NOMO-1 treated with dmso at 0.1 percent for 144 hours (cell line): ENCODE measurements at regions not wholly inside any gene's neighbourhood (a gene's known extent, or its start where the extent isn't known, plus 50 kb on each side); places are given as distances from the start of the nearest gene placed in this dataset.

Source experiments
- DNase-seq: peaks from one replicate; lab custom pipeline; 2025; ENCODE audit not compliant: unreplicated experiment; lab: John Stamatoyannopoulos, UW

GRCh38 chr17:78305801-78306200 lies 54.1 kb downstream of the SOCS3 start:
- no peak for DNase-seq

DNA sequence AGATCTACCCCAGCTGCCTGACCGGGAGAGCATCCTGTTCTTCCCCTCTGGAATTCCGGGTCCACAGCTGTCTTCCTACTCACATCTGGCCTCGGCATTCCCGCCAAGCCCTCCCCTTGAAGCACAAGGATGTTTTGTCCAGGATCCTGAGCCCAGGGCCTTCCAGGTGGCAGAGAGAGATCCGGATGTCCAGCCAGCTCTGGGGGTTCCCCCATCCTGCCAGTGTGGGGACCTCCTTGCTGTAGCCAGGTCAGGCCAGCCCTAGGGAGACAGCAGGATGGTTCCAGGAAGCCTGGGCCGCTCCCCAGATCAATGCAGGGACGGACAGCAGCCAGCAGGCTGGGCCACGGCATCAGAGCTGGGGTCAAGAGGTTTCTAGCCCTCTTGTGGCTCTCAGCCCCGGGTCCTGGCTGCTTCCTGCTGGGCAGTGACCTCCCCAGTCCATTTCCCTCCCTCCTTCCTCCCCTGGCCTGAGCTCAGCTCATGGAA lies 55.3 kb downstream of the SOCS3 start:
- DNase-seq, result no peak

DNA sequence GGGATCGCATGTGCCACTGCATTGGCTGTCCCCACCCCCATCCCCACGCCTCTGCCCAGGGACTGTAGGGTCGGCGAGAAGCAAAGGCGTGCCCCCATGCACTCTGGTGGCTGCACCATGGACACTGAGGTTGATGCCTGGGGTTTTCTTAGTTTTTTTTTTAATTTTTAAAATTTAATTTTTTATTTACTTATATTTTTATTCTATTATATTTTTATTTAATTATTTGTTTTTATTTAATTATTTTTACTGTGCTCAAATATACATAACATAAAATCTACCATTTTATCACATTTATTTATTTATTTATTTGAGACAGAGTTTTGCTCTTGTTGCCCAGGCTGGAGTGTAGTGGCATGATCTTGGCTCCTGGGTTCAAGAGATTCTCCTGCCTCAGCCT lies 57.4 kb downstream of the SOCS3 start:
- DNase-seq, result no peak

DNA sequence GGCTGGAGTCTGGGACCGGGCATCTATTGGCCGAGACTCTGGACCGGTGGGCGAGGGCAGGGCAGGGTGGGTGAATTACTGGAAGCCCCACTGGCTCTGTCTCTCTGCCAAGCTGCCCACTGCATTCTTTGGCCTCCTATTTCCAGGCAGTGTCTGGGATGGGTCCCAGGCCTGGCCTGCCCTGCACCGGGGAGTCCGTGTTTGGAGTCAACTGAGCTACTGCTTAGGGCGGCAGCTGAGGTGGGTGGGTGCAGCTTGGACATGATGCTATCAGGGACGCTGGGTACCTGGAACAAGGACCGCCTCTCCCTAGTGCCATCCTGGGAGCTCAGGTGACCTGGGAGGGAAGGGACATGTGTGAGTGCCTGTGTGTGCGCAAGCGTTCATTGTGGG lies 58.1 kb downstream of the SOCS3 start:
- DNase-seq, result no peak

DNA sequence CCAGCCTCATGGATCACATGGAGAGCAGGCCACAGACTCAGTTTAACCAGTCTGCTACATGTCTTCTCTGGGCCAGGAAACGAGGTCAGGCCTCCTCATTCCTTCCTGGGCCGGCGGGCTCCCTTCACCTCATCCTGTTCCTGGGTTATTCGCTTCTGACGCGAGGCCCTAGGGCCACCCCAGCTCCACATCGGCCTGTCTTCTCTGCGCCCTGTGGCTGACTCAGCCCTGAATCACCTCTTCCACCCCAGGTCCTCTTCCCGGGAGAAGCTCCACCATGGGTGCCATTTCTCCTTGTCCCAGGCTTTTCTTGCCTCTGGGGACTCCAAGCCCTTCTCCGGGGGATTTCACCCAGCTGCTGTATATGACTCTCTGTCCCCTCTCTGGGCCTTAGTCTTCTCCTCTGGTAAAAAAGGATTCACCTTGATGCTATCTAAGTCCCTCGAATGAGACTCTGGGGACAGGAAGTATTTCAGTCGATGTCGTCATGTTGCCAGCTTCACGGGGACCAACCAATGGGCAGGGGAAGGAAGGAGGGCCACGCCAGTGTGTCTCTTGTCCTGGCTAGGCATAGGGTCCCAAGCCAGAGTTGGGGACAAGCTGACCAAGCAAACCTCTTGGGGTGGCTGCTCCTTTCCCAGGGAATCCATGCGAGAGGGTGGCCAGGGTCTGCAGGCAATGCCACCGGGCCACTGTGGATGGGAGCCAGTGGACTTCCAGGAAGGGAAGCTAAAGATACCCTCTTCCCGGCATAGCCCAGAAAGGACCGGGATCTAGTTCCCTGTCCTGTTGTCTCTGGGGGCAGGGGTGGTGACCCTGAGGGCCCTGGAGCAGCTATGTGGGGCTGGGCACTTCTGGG lies 58.7 kb downstream of the SOCS3 start:
- DNase-seq, result no peak

DNA sequence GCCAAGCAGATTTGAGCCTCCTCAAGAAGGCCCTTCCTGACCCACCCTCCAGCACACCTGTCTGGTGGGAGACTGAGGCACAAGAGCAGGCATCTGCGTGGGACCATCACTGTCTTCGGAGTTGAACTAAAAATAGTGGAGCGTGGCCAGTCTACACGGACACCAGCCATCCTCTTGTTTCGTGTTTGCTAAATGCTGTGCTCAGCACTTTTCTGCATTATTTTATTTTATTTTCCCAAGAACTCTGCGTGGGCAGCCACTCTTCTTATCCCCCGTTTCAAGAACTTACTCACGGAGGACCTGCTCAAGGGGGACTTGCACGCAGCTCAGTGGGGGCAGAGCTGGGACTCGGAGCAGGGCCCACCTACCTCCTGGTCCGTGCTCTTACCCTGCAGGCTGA lies 60.8 kb downstream of the SOCS3 start:
- DNase-seq, result no peak

DNA sequence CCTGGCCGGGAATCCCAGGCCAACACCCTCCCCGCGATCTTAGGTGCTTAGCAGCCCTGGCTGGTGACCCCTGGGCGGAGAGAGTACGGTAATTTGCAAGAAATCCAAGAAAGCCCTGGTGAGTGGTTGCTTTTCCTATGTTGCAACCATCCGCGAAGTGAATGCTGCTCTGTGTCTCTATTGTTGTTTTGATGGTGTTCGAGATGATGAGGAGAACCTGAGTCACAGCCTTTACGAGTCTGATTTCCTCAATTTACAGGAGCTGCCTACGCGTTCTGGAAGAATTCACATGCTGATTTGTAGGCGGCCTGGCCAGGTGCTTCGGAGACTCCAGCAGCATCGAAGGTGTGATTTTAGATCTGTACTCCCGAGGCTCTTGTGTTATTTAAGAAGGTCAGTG lies 63.3 kb downstream of the TMEM235 start:
- DNase-seq, result no peak

DNA sequence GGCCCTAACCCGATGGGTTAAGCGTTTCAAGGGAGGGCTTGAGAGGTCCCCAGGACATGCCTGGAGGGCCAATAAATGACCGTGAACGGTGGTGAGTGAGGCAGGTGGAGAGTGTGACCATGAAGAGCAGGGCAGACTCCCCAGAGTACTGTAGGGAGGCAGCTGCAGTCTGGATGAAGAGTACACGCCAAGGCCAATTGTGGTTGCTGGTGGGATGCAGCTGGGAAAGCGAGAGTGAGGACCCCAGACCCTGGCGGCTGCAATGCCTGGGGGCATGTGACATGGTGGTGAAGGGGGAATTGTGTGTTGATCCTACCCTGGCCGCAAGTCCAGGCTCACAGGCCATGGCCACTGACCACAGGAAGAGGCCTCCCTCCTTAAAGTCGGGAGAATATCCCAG lies 62.9 kb downstream of the TMEM235 start:
- no peak for DNase-seq

DNA sequence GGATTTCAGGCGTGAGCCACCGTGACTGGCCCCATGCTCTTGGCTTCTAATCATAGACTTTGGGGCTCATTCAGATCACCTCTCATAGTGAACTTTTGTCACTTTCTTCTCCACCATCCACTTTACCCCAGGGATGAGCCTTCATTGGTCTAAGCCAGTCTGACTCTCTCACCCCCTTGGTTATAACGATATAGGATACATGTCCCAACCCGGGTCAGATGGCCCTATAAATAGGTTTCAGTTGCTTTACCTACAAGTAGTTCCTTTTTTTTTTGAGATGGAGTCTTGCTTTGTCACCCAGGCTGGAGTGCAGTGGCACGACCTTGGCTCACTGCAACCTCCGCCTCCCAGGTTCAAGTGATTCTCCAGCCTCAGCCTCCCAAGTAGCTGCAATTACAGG lies 61.7 kb downstream of the TMEM235 start:
- peak; percentile 72 for DNase-seq

DNA sequence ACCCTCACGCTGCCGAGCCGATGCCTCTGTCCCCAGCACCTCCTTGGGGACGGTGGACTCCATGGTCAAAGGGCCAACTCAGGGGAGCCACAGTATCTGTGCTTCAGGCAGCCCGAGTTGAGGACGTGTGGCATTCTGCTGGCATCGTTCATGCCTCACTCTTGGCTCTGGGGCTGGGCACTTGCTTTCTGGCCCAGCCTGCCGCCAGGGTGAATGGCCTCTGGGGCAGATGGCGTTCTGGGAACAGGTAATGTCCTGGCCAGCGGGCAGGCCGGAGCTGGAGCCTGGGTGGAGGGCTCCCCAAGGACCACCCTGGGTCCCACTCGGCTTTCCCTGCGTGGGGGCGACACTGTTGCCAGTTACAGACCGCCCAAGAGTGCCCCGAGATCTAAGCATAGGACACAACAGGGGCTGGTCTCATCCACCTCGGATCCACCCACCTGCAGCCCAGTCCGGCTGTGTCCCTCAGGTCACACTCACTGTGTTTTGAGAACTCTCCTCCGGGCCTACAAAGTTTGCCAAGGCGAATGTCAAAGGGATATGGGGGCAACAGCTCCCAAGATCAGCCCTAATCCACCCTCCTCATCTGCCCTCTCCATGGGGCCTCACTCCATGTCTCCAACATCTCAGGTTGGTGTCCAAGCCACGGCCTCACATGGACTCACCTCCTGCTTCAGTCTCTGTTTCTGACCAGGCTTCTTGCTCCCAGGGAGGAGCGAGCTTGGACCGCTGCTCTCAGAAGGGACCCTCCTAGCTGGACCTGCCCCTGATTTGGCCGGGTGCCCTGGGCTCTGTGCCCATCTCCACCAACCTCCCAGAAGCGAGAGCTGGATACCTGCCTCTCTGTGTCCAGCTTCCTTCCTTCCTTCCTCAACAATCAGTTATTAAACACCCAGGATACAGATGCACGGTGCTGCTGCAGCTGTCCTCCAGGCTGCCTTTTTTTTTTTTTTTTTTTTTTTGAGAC lies 60.8 kb downstream of the TMEM235 start:
- DNase-seq, result no peak

GRCh38 chr17:78290721-78291120 lies 59.3 kb downstream of the TMEM235 start:
- DNase-seq, result no peak
